ENCODE measurements at regions not wholly inside any gene's neighbourhood (a gene's known extent, or its start where the extent isn't known, plus 50 kb on each side); places are given as distances from the start of the nearest gene placed in this dataset.

- DNase-seq (ENCODE audit: low spot score): no peak
Measured at GRCh38 chr13:111969551-111970135, 97.3 kb upstream of the SOX1 start.

GRCh38 chr13:111970494-111971141, 96.3 kb upstream of the SOX1 start:
- no peak for DNase-seq (ENCODE audit: low spot score)

- DNase-seq (ENCODE audit: low spot score): no peak
Measured at GRCh38 chr13:111971891-111972780, 94.8 kb upstream of the SOX1 start.

- no peak for DNase-seq (ENCODE audit: low spot score)
Measured at GRCh38 chr13:111973186-111973585, 93.8 kb upstream of the SOX1 start.

- DNase-seq (ENCODE audit: low spot score): no peak
Measured at GRCh38 chr13:111973605-111974340, 93.2 kb upstream of the SOX1 start.

- no peak for DNase-seq (ENCODE audit: low spot score)
Measured at GRCh38 chr13:111974341-111974640, 92.7 kb upstream of the SOX1 start.

- DNase-seq (ENCODE audit: low spot score): no peak
Measured at GRCh38 chr13:111975539-111976473, 91.1 kb upstream of the SOX1 start.

- DNase-seq (ENCODE audit: low spot score): no peak
Measured at GRCh38 chr13:111976474-111977178, 90.3 kb upstream of the SOX1 start.

GRCh38 chr13:111977179-111977506, 89.8 kb upstream of the SOX1 start:
- DNase-seq (ENCODE audit: low spot score): no peak

GRCh38 chr13:111978546-111978945, 88.4 kb upstream of the SOX1 start:
- no peak for DNase-seq (ENCODE audit: low spot score)

- DNase-seq (ENCODE audit: low spot score): no peak
Measured at GRCh38 chr13:111980146-111980929, 86.6 kb upstream of the SOX1 start.

- DNase-seq (ENCODE audit: low spot score): no peak
Measured at GRCh38 chr13:111981006-111981405, 85.9 kb upstream of the SOX1 start.

GRCh38 chr13:111981446-111982165, 85.3 kb upstream of the SOX1 start:
- DNase-seq (ENCODE audit: low spot score): no peak

GRCh38 chr13:111984349-111984748, 82.6 kb upstream of the SOX1 start:
- DNase-seq (ENCODE audit: low spot score): no peak

- no peak for DNase-seq (ENCODE audit: low spot score)
Measured at GRCh38 chr13:111990362-111990761, 76.6 kb upstream of the SOX1 start.

- DNase-seq (ENCODE audit: low spot score): no peak
Measured at GRCh38 chr13:111992911-111993310, 74.0 kb upstream of the SOX1 start.

- no peak for DNase-seq (ENCODE audit: low spot score)
Measured at GRCh38 chr13:111993691-111994090, 73.3 kb upstream of the SOX1 start.

- no peak for DNase-seq (ENCODE audit: low spot score)
Measured at GRCh38 chr13:111994578-111994977, 72.4 kb upstream of the SOX1 start.

GRCh38 chr13:111999352-111999751, 67.6 kb upstream of the SOX1 start:
- no peak for DNase-seq (ENCODE audit: low spot score)

Data from left forelimb (tissue), 1 donor.